Gastrocnemius medialis (tissue), 4 donors: ENCODE measurements at regions not wholly inside any gene's neighbourhood (a gene's known extent, or its start where the extent isn't known, plus 50 kb on each side); places are given as distances from the start of the nearest gene placed in this dataset.

Source experiments
- ATAC-seq, 2 donors: fragments of 150-250 bp; one replicate each; pipeline ENCODE4 v1.9.1; 2016
- DNase-seq, 2 donors: peaks; one replicate each; pipeline ENCODE4 v3.0.0-alpha.2; 2019
- H3K27ac ChIP-seq, 4 donors: fragments of 200-600 bp; sonication (generic); 1 replicate in 1 of 4; 2 replicates in 3 of 4; pipeline ENCODE4 v1.5.1; 2016 to 2018; ENCODE audit warnings: mild to moderate bottlenecking in 2 of 4, moderate library complexity in 1 of 4
- H3K27me3 ChIP-seq, 3 donors: fragments of 200-600 bp; sonication (generic) in 2 of 3; 1 replicate in 1 of 3; 2 replicates in 2 of 3; pipeline versions ENCODE4 v1.5.1 to v1.6.0; 2016 to 2019; ENCODE audit warnings: mild to moderate bottlenecking in 1 of 3, moderate library complexity in 1 of 3
- H3K36me3 ChIP-seq, 2 donors: fragments of 200-600 bp; sonication (generic) in 1 of 2; one replicate each; pipeline ENCODE4 v1.5.1; 2017 to 2018
- H3K4me1 ChIP-seq, 2 donors: fragments of 200-600 bp; sonication (generic) in 1 of 2; one replicate each; pipeline ENCODE4 v1.5.1; 2016 to 2017; ENCODE audit warnings: mild to moderate bottlenecking in 2 of 2
- H3K4me3 ChIP-seq, 4 donors: fragments of 200-600 bp; sonication (generic) in 3 of 4; 1 replicate in 1 of 4; 2 replicates in 3 of 4; pipeline ENCODE4 v1.5.1; 2016 to 2019; ENCODE audit warnings: mild to moderate bottlenecking in 2 of 4
- H3K9me3 ChIP-seq, 3 donors: fragments of 200-600 bp; sonication (generic) in 2 of 3; 1 replicate in 1 of 3; 2 replicates in 2 of 3; pipeline ENCODE4 v1.5.1; 2016 to 2019
- POLR2A ChIP-seq, 2 donors: fragments of 450-650 bp; IDR thresholded peaks; one replicate each; pipeline ENCODE4 v1.6.1; 2017; ENCODE audit warnings: antibody characterized with exemption in 2 of 2, mild to moderate bottlenecking in 2 of 2, moderate library complexity in 2 of 2
- in situ Hi-C, 4 donors: fragments of 200-750 bp; cut with MboI; loops; one replicate each; pipeline versions ENCODE4 v1.15.0 to v1.8.0; 2017; ENCODE audit warnings: low sequenced_read_pairs in 4 of 4
- intact Hi-C: fragments of 100-400 bp; cut with DNase I; formaldehyde crosslinking; loops from one replicate; pipeline ENCODE4 v1.15.1; 2023; ENCODE audit warnings: low total_unique reads
- TF ChIP-seq, protein P1 (sequence below), 5 experiments: fragments of 450-650 bp in 3 of 5; fragments of 200-600 bp in 2 of 5; sonication (generic) in 2 of 5; IDR thresholded peaks in 4 of 5; conservative IDR thresholded peaks in 1 of 5; 1 replicate in 4 of 5; 2 replicates in 1 of 5; pipeline ENCODE4 v1.5.1; 2016 to 2019; ENCODE audit warnings: antibody characterized with exemption in 5 of 5, mild to moderate bottlenecking in 3 of 5, moderate library complexity in 3 of 5

- Histone ChIP-seq H3K27ac (no peak overlapping the region), H3K4me3 (no peak overlapping the region), H3K9me3 (no peaks in the 10 kb centered on the region), H3K36me3 (no peaks in the 10 kb centered on the region), H3K4me1 (no peaks in the 10 kb centered on the region), H3K27me3 (no peaks in the 10 kb centered on the region)
- TF ChIP-seq, protein P1, sequence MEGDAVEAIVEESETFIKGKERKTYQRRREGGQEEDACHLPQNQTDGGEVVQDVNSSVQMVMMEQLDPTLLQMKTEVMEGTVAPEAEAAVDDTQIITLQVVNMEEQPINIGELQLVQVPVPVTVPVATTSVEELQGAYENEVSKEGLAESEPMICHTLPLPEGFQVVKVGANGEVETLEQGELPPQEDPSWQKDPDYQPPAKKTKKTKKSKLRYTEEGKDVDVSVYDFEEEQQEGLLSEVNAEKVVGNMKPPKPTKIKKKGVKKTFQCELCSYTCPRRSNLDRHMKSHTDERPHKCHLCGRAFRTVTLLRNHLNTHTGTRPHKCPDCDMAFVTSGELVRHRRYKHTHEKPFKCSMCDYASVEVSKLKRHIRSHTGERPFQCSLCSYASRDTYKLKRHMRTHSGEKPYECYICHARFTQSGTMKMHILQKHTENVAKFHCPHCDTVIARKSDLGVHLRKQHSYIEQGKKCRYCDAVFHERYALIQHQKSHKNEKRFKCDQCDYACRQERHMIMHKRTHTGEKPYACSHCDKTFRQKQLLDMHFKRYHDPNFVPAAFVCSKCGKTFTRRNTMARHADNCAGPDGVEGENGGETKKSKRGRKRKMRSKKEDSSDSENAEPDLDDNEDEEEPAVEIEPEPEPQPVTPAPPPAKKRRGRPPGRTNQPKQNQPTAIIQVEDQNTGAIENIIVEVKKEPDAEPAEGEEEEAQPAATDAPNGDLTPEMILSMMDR (IDR thresholded peaks at IDR 0.05 in 4 of 5, conservative IDR thresholded peaks at IDR 0.05 in 1 of 5): no peak
- no peak for TF ChIP-seq POLR2A (IDR thresholded peaks at IDR 0.05)
- intact Hi-C loops (no loop called here), in situ Hi-C loops (no loop called here)
- ATAC-seq: no peak
- DNase-seq: no peak
Observed at GRCh38 chr13:73399347-73400216, 340.8 kb downstream of the KLF5 start.

DNA sequence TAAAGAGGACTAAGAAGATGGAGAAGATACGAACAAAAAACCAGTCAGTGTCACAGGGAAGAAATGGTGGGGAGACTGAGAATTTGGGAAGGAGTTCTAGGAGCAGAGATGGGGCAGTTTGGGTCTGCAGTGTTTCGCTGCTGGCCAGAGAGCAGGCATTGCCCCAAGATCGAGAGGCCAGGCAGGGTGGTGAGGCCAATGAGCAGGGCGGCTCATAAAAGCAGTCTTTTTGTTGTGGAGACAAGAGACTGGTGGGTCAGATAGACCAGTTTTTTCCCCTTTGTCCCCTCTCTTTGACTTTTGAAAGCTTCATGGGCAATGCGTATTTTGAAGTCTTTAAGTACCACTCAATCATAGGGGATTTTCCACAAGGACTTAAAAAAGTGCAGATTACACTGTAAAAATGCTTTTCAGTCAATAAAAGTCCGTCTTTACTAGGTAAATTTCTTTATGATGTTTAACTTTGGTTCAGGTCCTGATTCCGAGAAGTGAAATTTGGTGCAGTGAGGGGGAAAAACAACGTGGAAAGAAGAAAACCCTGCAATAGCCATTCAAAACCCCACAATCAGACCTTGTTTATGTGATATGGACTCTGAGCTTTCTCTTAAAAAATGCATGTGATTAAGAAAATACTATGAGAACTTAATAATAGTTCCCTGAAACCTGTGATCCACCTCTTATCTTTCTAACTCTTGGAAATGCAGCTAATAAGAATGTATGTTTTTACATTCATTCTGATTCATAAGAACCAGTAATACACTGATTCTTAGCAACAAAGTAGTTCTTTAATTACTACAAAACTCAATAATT, 338.9 kb downstream of the KLF5 start:
- Histone ChIP-seq H3K27me3 (no peaks in the 10 kb centered on the region), H3K27ac (no peak overlapping the region), H3K36me3 (no peaks in the 10 kb centered on the region), H3K9me3 (no peaks in the 10 kb centered on the region), H3K4me1 (no peaks in the 10 kb centered on the region), H3K4me3 (no peak overlapping the region)
- DNase-seq (no peak), ATAC-seq (no peak)
- in situ Hi-C loops: no loop called here
- intact Hi-C loops: no loop called here
- TF ChIP-seq, protein P1 (IDR thresholded peaks at IDR 0.05 in 4 of 5, conservative IDR thresholded peaks at IDR 0.05 in 1 of 5): no peak
- no peak for TF ChIP-seq POLR2A (IDR thresholded peaks at IDR 0.05)

DNA sequence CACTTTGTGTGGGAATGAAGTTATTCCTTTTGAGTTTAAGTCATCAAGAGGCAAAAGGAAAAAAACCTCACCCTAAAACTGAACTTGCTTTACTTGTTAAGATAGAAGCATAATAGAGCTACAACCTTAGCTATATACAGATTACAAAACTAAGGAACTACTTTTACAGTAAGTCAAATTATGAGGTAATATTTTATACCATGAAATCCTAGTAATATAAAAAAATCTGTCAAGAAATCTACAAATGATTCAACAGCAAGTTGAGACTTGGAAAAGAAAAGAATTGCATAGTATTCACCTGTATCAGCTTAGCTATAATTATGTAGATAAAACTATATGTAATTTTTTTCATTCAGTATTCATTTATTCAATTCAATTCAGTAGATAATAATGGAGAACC, 335.3 kb downstream of the KLF5 start:
- intact Hi-C loops: no loop called here
- H3K27me3 ChIP-seq: no peaks in the 10 kb centered on the region
- ATAC-seq (no peak), DNase-seq (no peak)
- H3K9me3 ChIP-seq: no peaks in the 10 kb centered on the region
- H3K4me1 ChIP-seq: no peaks in the 10 kb centered on the region
- H3K36me3 ChIP-seq: no peaks in the 10 kb centered on the region
- no peak overlapping the region for H3K27ac ChIP-seq
- TF ChIP-seq POLR2A (IDR thresholded peaks at IDR 0.05): no peak
- TF ChIP-seq, protein P1 (IDR thresholded peaks at IDR 0.05 in 4 of 5, conservative IDR thresholded peaks at IDR 0.05 in 1 of 5): no peak
- in situ Hi-C loops: no loop called here
- no peak overlapping the region for H3K4me3 ChIP-seq

GRCh38 chr13:73390100-73390499, 331.3 kb downstream of the KLF5 start:
- DNase-seq: no peak
- Histone ChIP-seq H3K27ac (no peak overlapping the region), H3K9me3 (no peaks in the 10 kb centered on the region), H3K4me1 (no peaks in the 10 kb centered on the region), H3K4me3 (no peak overlapping the region), H3K27me3 (no peaks in the 10 kb centered on the region), H3K36me3 (no peaks in the 10 kb centered on the region)
- intact Hi-C loops: no loop called here
- no peak for TF ChIP-seq POLR2A (IDR thresholded peaks at IDR 0.05)
- TF ChIP-seq, protein P1 (IDR thresholded peaks at IDR 0.05 in 4 of 5, conservative IDR thresholded peaks at IDR 0.05 in 1 of 5): no peak
- in situ Hi-C loops: no loop called here
- no peak for ATAC-seq
